MM.1S (cell line): ENCODE measurements at regions not wholly inside any gene's neighbourhood (a gene's known extent, or its start where the extent isn't known, plus 50 kb on each side); places are given as distances from the start of the nearest gene placed in this dataset.
"Not testable (repeated sequence)": the region's sequence is repeated elsewhere in the genome, so short reads cannot be mapped to it uniquely, and the experiment has no call there.

Experiments used
- DNase-seq: peaks from one replicate; pipeline ENCODE4 v3.0.0-alpha.2; 2015
- H2AFZ ChIP-seq: fragments of 300-600 bp; sonication (generic); 2 replicates; pipeline ENCODE4 v1.6.0; 2016; ENCODE audit warnings: antibody characterized with exemption, low read length
- H3F3A ChIP-seq: fragments of 300-600 bp; sonication (generic); 2 replicates; pipeline ENCODE4 v1.6.1; 2016; ENCODE audit warnings: mild to moderate bottlenecking, antibody characterized with exemption, low read length, moderate library complexity, mixed read lengths; ENCODE audit not compliant: insufficient read depth
- H3K27ac ChIP-seq: fragments of 300-600 bp; sonication (generic); 2 replicates; pipeline ENCODE4 v1.5.1; 2016; ENCODE audit warnings: mild to moderate bottlenecking, low read length
- H3K27me3 ChIP-seq: fragments of 300-600 bp; sonication (generic); replicated peaks from 2 replicates; pipeline ENCODE4 v1.6.0; 2016; ENCODE audit warnings: low read length; ENCODE audit not compliant: insufficient read depth
- H3K36me3 ChIP-seq: fragments of 300-600 bp; sonication (generic); replicated peaks from 2 replicates; pipeline ENCODE4 v1.6.1; 2016; ENCODE audit warnings: mild to moderate bottlenecking, low read length, mixed read lengths; ENCODE audit not compliant: insufficient read depth
- H3K4me1 ChIP-seq: fragments of 300-600 bp; sonication (generic); 2 replicates; pipeline ENCODE4 v1.6.1; 2016; ENCODE audit warnings: low read length, mixed read lengths
- H3K4me2 ChIP-seq: fragments of 300-600 bp; sonication (generic); 2 replicates; pipeline ENCODE4 v1.6.0; 2016; ENCODE audit warnings: low read depth, low read length
- H3K4me3 ChIP-seq: fragments of 300-600 bp; sonication (generic); 2 replicates; pipeline ENCODE4 v1.5.1; 2016; ENCODE audit warnings: low read length, mixed read lengths
- H3K79me2 ChIP-seq: fragments of 300-600 bp; sonication (generic); 2 replicates; pipeline ENCODE4 v1.6.1; 2016; ENCODE audit warnings: mixed run types, low read length, mixed read lengths
- H3K9ac ChIP-seq: fragments of 300-600 bp; sonication (generic); 2 replicates; pipeline ENCODE4 v1.6.1; 2016; ENCODE audit warnings: low read length, mixed read lengths
- H3K9me2 ChIP-seq: fragments of 300-600 bp; sonication (generic); replicated peaks from 2 replicates; pipeline ENCODE4 v1.6.1; 2016; ENCODE audit warnings: mild to moderate bottlenecking, low read length, mixed read lengths; ENCODE audit not compliant: insufficient read depth
- H3K9me3 ChIP-seq: fragments of 300-600 bp; sonication (generic); replicated peaks from 2 replicates; pipeline ENCODE4 v1.6.1; 2016; ENCODE audit warnings: mild to moderate bottlenecking, low read length, mixed read lengths; ENCODE audit not compliant: insufficient read depth
- H4K20me1 ChIP-seq: fragments of 300-600 bp; sonication (generic); 2 replicates; pipeline ENCODE4 v1.6.1; 2016; ENCODE audit warnings: mild to moderate bottlenecking, low read length, moderate library complexity, mixed read lengths; ENCODE audit not compliant: insufficient read depth
- EZH2 ChIP-seq: fragments of 300-600 bp; sonication (generic); optimal IDR thresholded peaks from 2 replicates; pipeline ENCODE3; 2017; ENCODE audit warnings: low read depth, mild to moderate bottlenecking, antibody characterized with exemption, low read length, mixed read lengths
- EZH2phosphoT487 ChIP-seq: fragments of 300-600 bp; sonication (generic); IDR thresholded peaks from 2 replicates; pipeline ENCODE4 v1.6.1; 2018; ENCODE audit warnings: antibody characterized with exemption, low read length
- TF ChIP-seq, protein P1 (sequence below): fragments of 300-600 bp; sonication (generic); IDR thresholded peaks from 2 replicates; pipeline ENCODE4 v1.5.1; 2016; ENCODE audit warnings: antibody characterized with exemption, low read length, mixed read lengths

DNA sequence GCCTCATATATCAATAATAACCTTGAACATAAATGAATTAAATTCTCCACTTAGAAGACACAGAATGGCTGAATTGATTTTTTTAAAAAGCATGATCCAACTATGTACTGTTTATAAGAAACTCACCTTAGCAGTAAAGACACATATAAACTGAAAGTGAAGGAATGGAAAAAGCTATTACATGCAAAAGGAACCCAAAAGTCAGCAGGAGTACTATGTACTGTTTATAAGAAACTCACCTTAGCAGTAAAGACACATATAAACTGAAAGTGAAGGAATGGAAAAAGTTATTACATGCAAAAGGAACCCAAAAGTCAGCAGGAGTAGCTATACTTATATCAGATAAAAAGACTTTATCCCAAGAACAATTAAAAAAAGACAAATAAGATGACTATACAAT, 204.8 kb downstream of the TMEM161B start:
- H3K27ac ChIP-seq, result no peak overlapping the region
- no peaks in the 10 kb centered on the region for H3K9me3 ChIP-seq
- no peak overlapping the region for H3K4me2 ChIP-seq
- no peaks in the 10 kb centered on the region for H3K4me1 ChIP-seq
- no peaks in the 10 kb centered on the region for H3K9me2 ChIP-seq
- H3K36me3 ChIP-seq, result no peaks in the 10 kb centered on the region
- no peak overlapping the region for H3K9ac ChIP-seq
- peak; percentile 10 for DNase-seq
- no peaks in the 10 kb centered on the region for H3K27me3 ChIP-seq
- H4K20me1 ChIP-seq, result no peaks in the 10 kb centered on the region
- H2AFZ ChIP-seq, result no peak overlapping the region
- H3K4me3 ChIP-seq, result no peak overlapping the region
- H3K79me2 ChIP-seq, result no peaks in the 10 kb centered on the region
- no peak for TF ChIP-seq EZH2phosphoT487
- TF ChIP-seq, protein P1, sequence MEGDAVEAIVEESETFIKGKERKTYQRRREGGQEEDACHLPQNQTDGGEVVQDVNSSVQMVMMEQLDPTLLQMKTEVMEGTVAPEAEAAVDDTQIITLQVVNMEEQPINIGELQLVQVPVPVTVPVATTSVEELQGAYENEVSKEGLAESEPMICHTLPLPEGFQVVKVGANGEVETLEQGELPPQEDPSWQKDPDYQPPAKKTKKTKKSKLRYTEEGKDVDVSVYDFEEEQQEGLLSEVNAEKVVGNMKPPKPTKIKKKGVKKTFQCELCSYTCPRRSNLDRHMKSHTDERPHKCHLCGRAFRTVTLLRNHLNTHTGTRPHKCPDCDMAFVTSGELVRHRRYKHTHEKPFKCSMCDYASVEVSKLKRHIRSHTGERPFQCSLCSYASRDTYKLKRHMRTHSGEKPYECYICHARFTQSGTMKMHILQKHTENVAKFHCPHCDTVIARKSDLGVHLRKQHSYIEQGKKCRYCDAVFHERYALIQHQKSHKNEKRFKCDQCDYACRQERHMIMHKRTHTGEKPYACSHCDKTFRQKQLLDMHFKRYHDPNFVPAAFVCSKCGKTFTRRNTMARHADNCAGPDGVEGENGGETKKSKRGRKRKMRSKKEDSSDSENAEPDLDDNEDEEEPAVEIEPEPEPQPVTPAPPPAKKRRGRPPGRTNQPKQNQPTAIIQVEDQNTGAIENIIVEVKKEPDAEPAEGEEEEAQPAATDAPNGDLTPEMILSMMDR, result no peak
- no peak for TF ChIP-seq EZH2
- no peaks in the 10 kb centered on the region for H3F3A ChIP-seq

DNA sequence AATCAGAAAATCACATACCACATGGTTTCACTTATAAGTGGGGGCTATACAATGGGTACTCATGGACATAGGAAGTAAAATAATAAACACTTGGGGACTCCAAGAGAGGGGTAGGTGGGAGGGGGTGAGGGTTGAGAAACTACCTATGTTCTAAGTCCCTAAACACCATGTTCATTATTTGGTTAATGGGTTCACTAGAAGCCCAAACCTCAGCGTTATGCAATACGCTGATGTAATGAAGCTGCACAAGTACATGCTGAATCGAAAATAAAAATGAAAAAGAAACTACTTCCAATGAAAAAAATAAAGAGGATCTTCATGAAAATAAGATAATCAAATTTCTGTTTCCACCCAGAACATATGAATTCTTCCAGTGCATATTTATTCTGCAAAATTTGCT, 208.5 kb downstream of the TMEM161B start:
- Histone ChIP-seq H3K4me2 (no peak overlapping the region), H3F3A (no peaks in the 10 kb centered on the region), H3K9me2 (no peaks in the 10 kb centered on the region), H3K4me1 (no peaks in the 10 kb centered on the region), H3K36me3 (no peaks in the 10 kb centered on the region), H3K9me3 (no peaks in the 10 kb centered on the region), H3K27ac (no peak overlapping the region), H4K20me1 (no peaks in the 10 kb centered on the region), H3K79me2 (no peaks in the 10 kb centered on the region), H3K27me3 (no peaks in the 10 kb centered on the region), H3K4me3 (no peak overlapping the region), H2AFZ (no peak overlapping the region), H3K9ac (no peak overlapping the region)
- no peak for DNase-seq
- TF ChIP-seq EZH2 (no peak), EZH2phosphoT487 (no peak)
- TF ChIP-seq, protein P1, result no peak

DNA sequence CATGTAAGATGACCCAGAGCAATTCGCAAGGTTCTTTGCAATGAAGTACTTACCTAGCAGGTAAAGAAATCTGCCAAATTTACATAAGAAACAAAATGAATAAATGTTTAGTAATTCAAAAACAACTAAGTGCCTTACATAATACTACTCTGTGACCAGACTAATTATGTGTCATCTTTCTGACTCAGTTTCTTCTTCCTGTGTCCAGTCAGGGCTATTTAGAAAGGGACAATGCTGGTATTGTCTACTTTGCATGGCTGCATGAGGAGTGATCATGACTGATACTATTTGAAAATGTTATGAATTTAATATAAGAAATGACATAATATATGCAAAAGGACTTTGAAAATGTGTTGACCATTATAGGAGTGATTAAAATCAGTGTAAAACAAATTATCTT, 210.0 kb downstream of the TMEM161B start:
- H3K9me2 ChIP-seq, result no peaks in the 10 kb centered on the region
- no peak overlapping the region for H3K4me2 ChIP-seq
- DNase-seq, result no peak
- no peak overlapping the region for H3K4me3 ChIP-seq
- no peak overlapping the region for H3K9ac ChIP-seq
- no peaks in the 10 kb centered on the region for H3K4me1 ChIP-seq
- H3F3A ChIP-seq, result no peaks in the 10 kb centered on the region
- H3K27ac ChIP-seq, result no peak overlapping the region
- no peaks in the 10 kb centered on the region for H4K20me1 ChIP-seq
- H3K79me2 ChIP-seq, result no peaks in the 10 kb centered on the region
- no peaks in the 10 kb centered on the region for H3K9me3 ChIP-seq
- H3K36me3 ChIP-seq, result no peaks in the 10 kb centered on the region
- no peaks in the 10 kb centered on the region for H3K27me3 ChIP-seq
- no peak overlapping the region for H2AFZ ChIP-seq
- TF ChIP-seq, protein P1, result no peak

DNA sequence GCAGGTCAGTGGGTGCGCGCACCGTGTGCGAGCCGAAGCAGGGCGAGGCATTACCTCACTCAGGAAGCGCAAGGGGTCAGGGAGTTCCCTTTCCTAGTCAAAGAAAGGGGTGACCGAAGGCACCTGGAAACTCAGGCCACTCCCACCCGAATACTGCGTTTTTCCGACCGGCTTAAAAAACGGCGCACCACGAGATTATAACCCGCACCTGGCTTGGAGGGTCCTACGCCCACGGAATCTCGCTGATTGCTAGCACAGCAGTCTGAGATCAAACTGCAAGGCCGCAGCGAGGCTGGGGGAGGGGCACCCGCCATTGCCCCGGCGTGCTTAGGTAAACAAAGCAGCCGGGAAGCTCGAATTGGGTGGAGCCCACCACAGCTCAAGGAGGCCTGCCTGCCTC, 216.2 kb downstream of the TMEM161B start:
- not testable (repeated sequence) for H3K9ac ChIP-seq, H3F3A ChIP-seq, H3K79me2 ChIP-seq

More for the DNA sequence above, 216.2 kb downstream of the TMEM161B start:
- H2AFZ ChIP-seq, H3K9me2 ChIP-seq, H3K27ac ChIP-seq, H3K4me1 ChIP-seq, H3K4me3 ChIP-seq, H3K9me3 ChIP-seq, H4K20me1 ChIP-seq, H3K27me3 ChIP-seq, DNase-seq, H3K4me2 ChIP-seq, H3K36me3 ChIP-seq: not testable (repeated sequence)
